HCT116 (cell line): ENCODE measurements at regions not wholly inside any gene's neighbourhood (a gene's known extent, or its start where the extent isn't known, plus 50 kb on each side); places are given as distances from the start of the nearest gene placed in this dataset.

ENCODE experiments used
- ATAC-seq: fragments of 200-7000 bp; cut with Tn5 transposase; 2 replicates; pipeline ENCODE4 v1.9.1; 2020; ENCODE audit warnings: mild to moderate bottlenecking, moderate library complexity
- BruUV-seq: library from RNA; stranded (reverse); fragments of 400-500 nt; replicated peaks from 2 replicates; lab custom pipeline; 2021; lab: Mats Ljungman, UMichigan
- CTCF ChIA-PET: fragments of 300-600 bp; sonication (Branson Sonifier 250); formaldehyde crosslinking; loops from one replicate; lab custom pipeline; 2021; ENCODE audit warnings: antibody characterized with exemption; lab: Charles Lee
- POLR2A ChIA-PET: fragments of 300-600, 350-600 bp; sonication (Branson Sonifier 250); formaldehyde crosslinking; loops from one replicate; lab custom pipeline; 2021; ENCODE audit warnings: antibody characterized with exemption; lab: Charles Lee
- RAD21 ChIA-PET, 2 experiments: fragments of 300-600 bp; sonication (Branson Sonifier 250); formaldehyde crosslinking; loops; one replicate each; lab custom pipeline; 2023; ENCODE audit warnings: low total read pairs in 2 of 2; ENCODE audit not compliant: uncharacterized antibody in 2 of 2, unreplicated experiment in 2 of 2, low non-redundant PET in 1 of 2; lab: Charles Lee
- DNase-seq: peaks from one replicate; pipeline ENCODE4 v3.0.0-alpha.2; 2010; ENCODE audit warnings: low read depth, low spot score
- H2AFZ ChIP-seq: fragments of 200-600 bp; shearing (Covaris generic), sonication (generic); 2 replicates; pipeline ENCODE4 v1.6.1; 2017; ENCODE audit warnings: low read depth, mixed run types, mixed read lengths, antibody characterized with exemption, low read length; ENCODE audit not compliant: poor library complexity, severe bottlenecking
- H3K27ac ChIP-seq: 2 replicates; pipeline ENCODE4 v1.5.1; 2012; ENCODE audit warnings: low read depth, low read length
- H3K27me3 ChIP-seq: fragments of 200-600 bp; sonication (generic); 2 replicates; pipeline ENCODE4 v1.6.1; 2016; ENCODE audit warnings: mixed run types, low read length, mixed read lengths; ENCODE audit not compliant: insufficient read depth
- H3K36me3 ChIP-seq, 2 experiments: fragments of 200-500 bp in 1 of 2; fragments of 200-600 bp in 1 of 2; sonication (Bioruptor generic) in 1 of 2; sonication (generic) in 1 of 2; 2 replicates each; pipeline versions ENCODE4 v1.5.1 to v1.6.1; 2014 to 2016; ENCODE audit warnings: low read length in 2 of 2, inconsistent platforms in 1 of 2, mixed read lengths in 1 of 2, mixed run types in 1 of 2; ENCODE audit not compliant: insufficient read depth in 2 of 2, control insufficient read depth in 1 of 2
- H3K4me1 ChIP-seq, 2 experiments: fragments of 200-600 bp in 1 of 2; sonication (generic) in 1 of 2; 2 replicates each; pipeline versions ENCODE4 v1.5.1 to v1.6.1; 2012 to 2017; ENCODE audit warnings: low read length in 2 of 2, inconsistent platforms in 1 of 2, mild to moderate bottlenecking in 1 of 2, mixed read lengths in 1 of 2, mixed run types in 1 of 2, moderate library complexity in 1 of 2; ENCODE audit not compliant: insufficient read depth in 2 of 2, control insufficient read depth in 1 of 2
- H3K4me2 ChIP-seq: fragments of 200-600 bp; sonication (generic); 2 replicates; pipeline ENCODE4 v1.6.1; 2017; ENCODE audit warnings: mixed run types, low read length, mixed read lengths
- H3K4me3 ChIP-seq, 2 experiments: fragments of 200-600 bp in 1 of 2; sonication (generic) in 1 of 2; replicated peaks in 1 of 2; 2 replicates each; pipeline ENCODE4 v1.5.1; 2011 to 2016; ENCODE audit warnings: low read length in 2 of 2, control low read depth in 1 of 2, low read depth in 1 of 2, mild to moderate bottlenecking in 1 of 2, mixed read lengths in 1 of 2, mixed run types in 1 of 2
- H3K79me2 ChIP-seq: fragments of 200-600 bp; sonication (generic); 2 replicates; pipeline ENCODE4 v1.6.1; 2017; ENCODE audit warnings: mild to moderate bottlenecking, mixed run types, low read length, moderate library complexity, mixed read lengths; ENCODE audit not compliant: insufficient read depth
- H3K9ac ChIP-seq: fragments of 200-600 bp; sonication (generic); 2 replicates; pipeline ENCODE4 v1.6.1; 2016; ENCODE audit warnings: low read length, mixed read lengths
- H3K9me2 ChIP-seq: fragments of 200-600 bp; sonication (generic), shearing (Covaris generic); 2 replicates; pipeline ENCODE4 v1.6.1; 2017; ENCODE audit warnings: mixed run types, mild to moderate bottlenecking, moderate library complexity; ENCODE audit not compliant: insufficient read depth
- H3K9me3 ChIP-seq, 2 experiments: fragments of 200-500 bp in 1 of 2; fragments of 200-600 bp in 1 of 2; sonication (Bioruptor generic) in 1 of 2; sonication (generic) in 1 of 2; 2 replicates each; pipeline ENCODE4 v1.6.1; 2014 to 2017; ENCODE audit warnings: low read length in 2 of 2, mixed read lengths in 2 of 2, inconsistent platforms in 1 of 2, low read depth in 1 of 2, mild to moderate bottlenecking in 1 of 2, mixed run types in 1 of 2, moderate library complexity in 1 of 2; ENCODE audit not compliant: control insufficient read depth in 1 of 2, insufficient read depth in 1 of 2
- H4K20me1 ChIP-seq: fragments of 200-600 bp; sonication (generic), shearing (Covaris generic); 2 replicates; pipeline ENCODE4 v1.6.1; 2017; ENCODE audit warnings: mixed run types, mild to moderate bottlenecking, moderate library complexity; ENCODE audit not compliant: insufficient read depth
- CBX3 ChIP-seq: IDR thresholded peaks from 2 replicates; pipeline ENCODE4 v1.6.1; 2012; ENCODE audit warnings: low read depth
- CEBPB ChIP-seq: IDR thresholded peaks from 2 replicates; pipeline ENCODE4 v1.6.1; 2012; ENCODE audit warnings: low read depth
- EGR1 ChIP-seq: IDR thresholded peaks from 2 replicates; pipeline ENCODE4 v1.6.1; 2012; ENCODE audit warnings: low read depth
- ELF1 ChIP-seq: IDR thresholded peaks from 2 replicates; pipeline ENCODE4 v1.6.1; 2012; ENCODE audit warnings: low read depth, borderline replicate concordance
- EZH2phosphoT487 ChIP-seq: fragments of 200-600 bp; IDR thresholded peaks from 2 replicates; pipeline ENCODE4 v1.6.1; 2018; ENCODE audit warnings: antibody characterized with exemption, borderline replicate concordance
- FOSL1 ChIP-seq: IDR thresholded peaks from 2 replicates; pipeline ENCODE4 v1.6.1; 2012; ENCODE audit warnings: low read depth
- JUND ChIP-seq: IDR thresholded peaks from 2 replicates; pipeline ENCODE4 v1.6.1; 2012
- MAX ChIP-seq: IDR thresholded peaks from 2 replicates; pipeline ENCODE4 v1.6.1; 2012
- POLR2AphosphoS5 ChIP-seq: IDR thresholded peaks from 2 replicates; pipeline ENCODE4 v1.6.1; 2011; ENCODE audit warnings: mild to moderate bottlenecking, low read depth, low read length, moderate library complexity
- REST ChIP-seq: IDR thresholded peaks from 2 replicates; pipeline ENCODE4 v1.6.1; 2012; ENCODE audit warnings: low read depth
- TCF7L2 ChIP-seq: IDR thresholded peaks from 2 replicates; pipeline ENCODE4 v1.7.0; 2011; ENCODE audit warnings: borderline replicate concordance, inconsistent platforms; ENCODE audit not compliant: insufficient read depth, insufficient read length; ENCODE audit errors: extremely low read depth
- YY1 ChIP-seq: IDR thresholded peaks from 2 replicates; pipeline ENCODE4 v1.6.1; 2011; ENCODE audit warnings: low read length, low read depth, moderate library complexity, mild to moderate bottlenecking; ENCODE audit not compliant: insufficient replicate concordance; ENCODE audit errors: extremely low read depth
- ZFX ChIP-seq: fragments of 450-650 bp; IDR thresholded peaks from 2 replicates; pipeline ENCODE4 v1.6.1; 2017
- ZNF274 ChIP-seq: fragments of 200-500 bp; sonication (Bioruptor generic); IDR thresholded peaks from 2 replicates; pipeline ENCODE4 v1.6.1; 2014; ENCODE audit warnings: mild to moderate bottlenecking, low read depth, low read length, inconsistent platforms
- intact Hi-C: fragments of 100-400 bp; cut with micrococcal nuclease; formaldehyde crosslinking; loops from 2 replicates; pipeline ENCODE4 v1.10.0; 2022

- H3K9ac ChIP-seq = no peak overlapping the region
- TF ChIP-seq TCF7L2 (no peak), ELF1 (no peak), YY1 (no peak), REST (no peak), CBX3 (no peak), ZFX (no peak), EZH2phosphoT487 (no peak), CEBPB (no peak), EGR1 (no peak), ZNF274 (no peak), FOSL1 (no peak), POLR2AphosphoS5 (no peak), MAX (no peak), JUND (no peak)
- H3K36me3 ChIP-seq = no peaks in the 10 kb centered on the region
- no peaks in the 10 kb centered on the region for H3K27me3 ChIP-seq
- BruUV-seq = no TSS peak
- ChIA-PET CTCF (no interaction called here), RAD21 (no interaction called here), POLR2A (no interaction called here)
- intact Hi-C loops = no loop called here
- no peak for ATAC-seq
- no peaks in the 10 kb centered on the region for H3K4me1 ChIP-seq
- no peaks in the 10 kb centered on the region for H3K9me3 ChIP-seq
- no peak for DNase-seq
- no peak overlapping the region for H3K4me2 ChIP-seq
- no peaks in the 10 kb centered on the region for H4K20me1 ChIP-seq
- no peak overlapping the region for H3K27ac ChIP-seq
- no peak overlapping the region for H2AFZ ChIP-seq
- H3K4me3 ChIP-seq = no peak overlapping the region
- H3K79me2 ChIP-seq = no peaks in the 10 kb centered on the region
- H3K9me2 ChIP-seq = no peaks in the 10 kb centered on the region
These were observed 1502.2 kb downstream of the GRIK2 start for GRCh38 chr6:102895683-102896082.
